ENCODE measurements at regions not wholly inside any gene's neighbourhood (a gene's known extent, or its start where the extent isn't known, plus 50 kb on each side); places are given as distances from the start of the nearest gene placed in this dataset.

GRCh38 chr12:38983117-38983571 lies 77.8 kb upstream of the CPNE8 start:
- H3K36me3 ChIP-seq (ENCODE audit: control insufficient read depth, insufficient read depth, low read length): no peaks in the 10 kb centered on the region
- H3K9me3 ChIP-seq (replicated peaks; ENCODE audit: control insufficient read depth, insufficient read depth, low read depth, low read length): no peaks in the 10 kb centered on the region
- H3K79me2 ChIP-seq (ENCODE audit: control insufficient read depth, insufficient read depth, low read length): no peaks in the 10 kb centered on the region
- no TSS peak for BruUV-seq (replicated peaks)
- CTCF ChIA-PET (ENCODE audit: low intra/inter-chr PET ratio): no interaction called here
- no peak overlapping the region for H3K4me3 ChIP-seq
- no peaks in the 10 kb centered on the region for H3K4me1 ChIP-seq (replicated peaks in 1 of 2; ENCODE audit: control insufficient read depth in 2 of 2, insufficient read depth in 2 of 2, low read length in 2 of 2)
- H2AFZ ChIP-seq (ENCODE audit: low read depth, low read length): no peak overlapping the region
- ATAC-seq: no peak
- 2% methylated on average over 6 of the region's 6 CpGs for WGBS (ENCODE audit: insufficient coverage, low coverage, missing lambda C conversion rate)
- H4K20me1 ChIP-seq (replicated peaks; ENCODE audit: control insufficient read depth, insufficient read depth, low read length): no peaks in the 10 kb centered on the region
- no peaks in the 10 kb centered on the region for H3K27me3 ChIP-seq (ENCODE audit: control insufficient read depth in 2 of 2, insufficient read depth in 2 of 2, low read length in 2 of 2)
- H3K27ac ChIP-seq (ENCODE audit: extremely low read depth, low read depth, low read length): no peak overlapping the region
- in situ Hi-C loops (cut with MboI): no loop called here
- FAIRE-seq: no peak
- no peak for DNase-seq (ENCODE audit: extremely low read depth in 1 of 4, low spot score in 3 of 4)
- POLR2A ChIA-PET: no interaction called here
- H3K9me1 ChIP-seq (ENCODE audit: control insufficient read depth, insufficient read depth, low read length): no peaks in the 10 kb centered on the region
- no peak overlapping the region for H3K9ac ChIP-seq (ENCODE audit: insufficient read depth in 1 of 2, low read depth in 2 of 2, low read length in 2 of 2)
- no peak overlapping the region for H3K4me2 ChIP-seq (ENCODE audit: insufficient read depth, low read length)
- intact Hi-C loops (cut with micrococcal nuclease): no loop called here
- no peak for TF ChIP-seq ZNF589 (CRISPR knock-in tag; IDR thresholded peaks at IDR 0.05; ENCODE audit: low read depth)
- peak; percentile 2 for TF ChIP-seq NFYB (IDR thresholded peaks at IDR 0.05; ENCODE audit: extremely low read depth, insufficient read length)
- TF ChIP-seq PBX2 (CRISPR knock-in tag; IDR thresholded peaks at IDR 0.05; ENCODE audit: low read depth): no peak
- 0 out of 2 replicates have a peak, but pooled peaks have one; percentile 17 for TF ChIP-seq PBX2 (tag; conservative IDR thresholded peaks at IDR 0.05; ENCODE audit: low read depth)

All from K562 (cell line).